ENCODE measurements at regions not wholly inside any gene's neighbourhood (a gene's known extent, or its start where the extent isn't known, plus 50 kb on each side); places are given as distances from the start of the nearest gene placed in this dataset.

DNA sequence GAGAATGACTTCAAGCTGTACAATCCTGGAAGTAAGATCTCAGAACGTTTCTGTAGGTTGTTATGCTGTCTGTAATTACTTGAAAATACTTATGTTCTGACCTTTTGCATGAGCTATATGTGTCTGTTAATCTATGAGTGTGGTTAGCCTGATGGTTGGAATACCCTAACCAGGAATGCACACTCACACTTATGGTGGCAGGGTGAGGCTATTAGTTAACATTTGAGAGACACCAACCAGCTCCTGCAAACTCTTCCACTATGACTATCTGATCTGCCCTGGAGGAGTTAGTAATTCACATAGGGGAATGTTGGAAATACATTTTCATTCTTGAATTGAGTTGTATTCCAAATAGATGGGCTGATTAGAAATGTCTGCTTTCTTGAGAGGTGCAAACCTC, 450.3 kb downstream of the INHBA start:
- H3K79me2 ChIP-seq (ENCODE audit: control insufficient read depth, insufficient read depth, low read length) = no peaks in the 10 kb centered on the region
- Mint-ChIP-seq H3K27ac (no peak overlapping the region), H3K9me3 (ENCODE audit: insufficient read depth) (no peaks in the 10 kb centered on the region), H3K4me3 (no peak overlapping the region), H3K27me3 (no peaks in the 10 kb centered on the region), H3K4me1 (no peaks in the 10 kb centered on the region)
- ChIA-PET CTCF (no interaction called here), POLR2A (no interaction called here)
- H3K9ac ChIP-seq (ENCODE audit: low read length) = no peak overlapping the region
- H3K27me3 ChIP-seq (replicated peaks in 1 of 4; ENCODE audit: control extremely low read depth in 1 of 4, control insufficient read depth in 3 of 4, insufficient read depth in 4 of 4, low read length in 3 of 4) = no peaks in the 10 kb centered on the region
- intact Hi-C loops (cut with micrococcal nuclease) = no loop called here
- H3K9me3 ChIP-seq (ENCODE audit: control extremely low read depth in 1 of 3, control insufficient read depth in 2 of 3, insufficient read depth in 1 of 3, low read length in 2 of 3) = no peaks in the 10 kb centered on the region
- no peak overlapping the region for H2AFZ ChIP-seq (ENCODE audit: insufficient read depth, low read depth, low read length, poor library complexity, severe bottlenecking)
- no peak overlapping the region for H3K4me3 ChIP-seq (ENCODE audit: control extremely low read depth in 1 of 5, extremely low read depth in 1 of 5, insufficient read depth in 1 of 5, low read depth in 2 of 5, low read length in 4 of 5)
- H3K4me1 ChIP-seq (ENCODE audit: control insufficient read depth in 2 of 2, insufficient read depth in 2 of 2, low read length in 2 of 2) = no peaks in the 10 kb centered on the region
- no peak for ATAC-seq (ENCODE audit: low read depth)
- WGBS (ENCODE audit: insufficient coverage) = 64% methylated on average over 1 of the region's 1 CpG
- no peaks in the 10 kb centered on the region for H4K20me1 ChIP-seq (ENCODE audit: control insufficient read depth, insufficient read depth, low read length, poor library complexity, severe bottlenecking)
- H3K27ac ChIP-seq (ENCODE audit: low read length in 2 of 2) = no peak overlapping the region
- no peaks in the 10 kb centered on the region for H3K36me3 ChIP-seq (replicated peaks in 1 of 2; ENCODE audit: control extremely low read depth in 1 of 2, control insufficient read depth in 1 of 2, extremely low read depth in 1 of 2, insufficient read depth in 2 of 2, low read length in 1 of 2)
- no peak for DNase-seq
- H3K4me2 ChIP-seq (replicated peaks; ENCODE audit: low read depth, low read length, poor library complexity, severe bottlenecking) = no peak overlapping the region
- no peak for TF ChIP-seq EZH2 (IDR thresholded peaks at IDR 0.05; ENCODE audit: borderline replicate concordance, insufficient read depth, low read depth, low read length, poor library complexity, severe bottlenecking)
- TF ChIP-seq, protein P1, sequence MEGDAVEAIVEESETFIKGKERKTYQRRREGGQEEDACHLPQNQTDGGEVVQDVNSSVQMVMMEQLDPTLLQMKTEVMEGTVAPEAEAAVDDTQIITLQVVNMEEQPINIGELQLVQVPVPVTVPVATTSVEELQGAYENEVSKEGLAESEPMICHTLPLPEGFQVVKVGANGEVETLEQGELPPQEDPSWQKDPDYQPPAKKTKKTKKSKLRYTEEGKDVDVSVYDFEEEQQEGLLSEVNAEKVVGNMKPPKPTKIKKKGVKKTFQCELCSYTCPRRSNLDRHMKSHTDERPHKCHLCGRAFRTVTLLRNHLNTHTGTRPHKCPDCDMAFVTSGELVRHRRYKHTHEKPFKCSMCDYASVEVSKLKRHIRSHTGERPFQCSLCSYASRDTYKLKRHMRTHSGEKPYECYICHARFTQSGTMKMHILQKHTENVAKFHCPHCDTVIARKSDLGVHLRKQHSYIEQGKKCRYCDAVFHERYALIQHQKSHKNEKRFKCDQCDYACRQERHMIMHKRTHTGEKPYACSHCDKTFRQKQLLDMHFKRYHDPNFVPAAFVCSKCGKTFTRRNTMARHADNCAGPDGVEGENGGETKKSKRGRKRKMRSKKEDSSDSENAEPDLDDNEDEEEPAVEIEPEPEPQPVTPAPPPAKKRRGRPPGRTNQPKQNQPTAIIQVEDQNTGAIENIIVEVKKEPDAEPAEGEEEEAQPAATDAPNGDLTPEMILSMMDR (IDR thresholded peaks at IDR 0.05) = no peak

DNA sequence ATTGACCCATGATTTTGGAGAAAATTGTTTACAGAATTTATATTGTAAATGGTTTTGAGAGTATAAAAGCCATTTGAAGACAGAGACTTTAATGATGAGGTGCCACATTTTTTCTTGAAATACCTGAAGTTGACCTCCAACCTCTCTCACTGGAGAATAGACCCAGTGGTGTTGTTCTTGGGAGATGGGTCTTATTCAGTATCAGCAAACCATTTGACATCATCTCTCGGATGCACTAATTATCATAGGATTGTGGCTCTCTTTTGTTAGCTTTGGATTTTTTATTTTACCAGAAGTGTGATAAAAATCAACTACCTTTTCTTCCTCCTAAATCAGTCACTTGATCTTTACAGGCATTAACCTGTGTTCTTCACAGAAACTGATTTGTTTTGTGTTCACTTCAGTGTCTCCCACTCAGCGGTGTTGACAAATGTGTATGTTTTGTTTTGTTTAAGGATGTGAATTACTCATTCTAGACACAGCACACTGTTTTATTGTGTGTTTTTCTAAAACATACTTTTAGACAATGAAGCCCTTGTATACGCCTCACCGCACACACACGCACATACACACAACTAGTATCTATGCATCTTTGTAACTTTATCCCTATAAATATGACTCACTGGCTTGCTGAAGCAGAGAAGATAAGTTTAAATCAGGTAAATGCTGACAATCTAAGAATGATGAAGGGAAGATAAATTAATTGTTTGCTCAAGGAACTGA, 455.6 kb downstream of the INHBA start:
- H3K9me3 ChIP-seq (ENCODE audit: control extremely low read depth in 1 of 3, control insufficient read depth in 2 of 3, insufficient read depth in 1 of 3, low read length in 2 of 3) = no peaks in the 10 kb centered on the region
- no peak overlapping the region for H3K27ac ChIP-seq (ENCODE audit: low read length in 2 of 2)
- H3K4me2 ChIP-seq (replicated peaks; ENCODE audit: low read depth, low read length, poor library complexity, severe bottlenecking) = no peak overlapping the region
- no peaks in the 10 kb centered on the region for H3K27me3 ChIP-seq (replicated peaks in 1 of 4; ENCODE audit: control extremely low read depth in 1 of 4, control insufficient read depth in 3 of 4, insufficient read depth in 4 of 4, low read length in 3 of 4)
- DNase-seq (no peak), ATAC-seq (ENCODE audit: low read depth) (no peak)
- H3K4me3 Mint-ChIP-seq = no peak overlapping the region
- no peaks in the 10 kb centered on the region for H4K20me1 ChIP-seq (ENCODE audit: control insufficient read depth, insufficient read depth, low read length, poor library complexity, severe bottlenecking)
- peaks cover 4% of the 10 kb centered on the region for H3K27me3 Mint-ChIP-seq
- no CpG with 5 or more reads among the region's 5 CpGs for WGBS (ENCODE audit: insufficient coverage)
- intact Hi-C loops (cut with micrococcal nuclease) = no loop called here
- no peaks in the 10 kb centered on the region for H3K4me1 ChIP-seq (ENCODE audit: control insufficient read depth in 2 of 2, insufficient read depth in 2 of 2, low read length in 2 of 2)
- no peak overlapping the region for H3K4me3 ChIP-seq (ENCODE audit: control extremely low read depth in 1 of 5, extremely low read depth in 1 of 5, insufficient read depth in 1 of 5, low read depth in 2 of 5, low read length in 4 of 5)
- H3K27ac Mint-ChIP-seq = no peak overlapping the region
- ChIA-PET CTCF (no interaction called here), POLR2A (no interaction called here)
- H3K79me2 ChIP-seq (ENCODE audit: control insufficient read depth, insufficient read depth, low read length) = no peaks in the 10 kb centered on the region
- H3K9ac ChIP-seq (ENCODE audit: low read length) = no peak overlapping the region
- no peaks in the 10 kb centered on the region for H3K4me1 Mint-ChIP-seq
- no peak overlapping the region for H2AFZ ChIP-seq (ENCODE audit: insufficient read depth, low read depth, low read length, poor library complexity, severe bottlenecking)
- no peak for TF ChIP-seq EZH2 (IDR thresholded peaks at IDR 0.05; ENCODE audit: borderline replicate concordance, insufficient read depth, low read depth, low read length, poor library complexity, severe bottlenecking)
- TF ChIP-seq, protein P1 (IDR thresholded peaks at IDR 0.05) = no peak
- no peaks in the 10 kb centered on the region for H3K9me3 Mint-ChIP-seq (ENCODE audit: insufficient read depth)
- H3K36me3 ChIP-seq (replicated peaks in 1 of 2; ENCODE audit: control extremely low read depth in 1 of 2, control insufficient read depth in 1 of 2, extremely low read depth in 1 of 2, insufficient read depth in 2 of 2, low read length in 1 of 2) = no peaks in the 10 kb centered on the region
